ENCODE measurements at regions not wholly inside any gene's neighbourhood (a gene's known extent, or its start where the extent isn't known, plus 50 kb on each side); places are given as distances from the start of the nearest gene placed in this dataset.
A peak's percentile ranks its signal among the peaks of the same experiment; 100 is the strongest.

DNA sequence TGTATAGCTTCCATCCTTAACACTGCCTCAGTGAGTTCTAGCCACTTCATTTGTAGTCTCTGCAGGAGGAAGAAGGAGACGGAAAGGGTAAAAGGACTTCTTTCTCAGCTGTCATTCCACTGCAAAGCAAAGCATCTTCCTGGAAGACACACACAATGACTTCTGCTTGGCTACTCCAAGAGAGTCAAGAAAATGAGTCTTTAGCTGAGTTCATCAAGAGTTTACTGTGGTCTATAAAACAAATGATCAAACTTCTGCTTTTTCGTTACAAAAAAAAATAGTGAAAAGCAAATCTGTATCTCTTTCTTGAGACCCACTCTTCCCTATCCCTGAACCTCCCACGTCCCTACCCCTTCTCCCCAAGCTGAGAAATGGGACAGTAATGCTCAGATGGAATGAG is 205.0 kb upstream of the AHR start:
- H3K4me1 Mint-ChIP-seq (ENCODE audit: low read depth, unreplicated experiment) = peaks cover 3% of the 10 kb centered on the region
- Histone ChIP-seq H3K9ac (ENCODE audit: low read length) (no peak overlapping the region), H4K20me1 (ENCODE audit: insufficient read depth, low read length) (no peaks in the 10 kb centered on the region), H3K4me3 (ENCODE audit: insufficient read depth, low read depth, low read length) (no peak overlapping the region), H3K79me2 (ENCODE audit: insufficient read depth, low read length) (no peaks in the 10 kb centered on the region), H3K36me3 (ENCODE audit: insufficient read depth, low read length) (no peaks in the 10 kb centered on the region), H3K9me3 (ENCODE audit: insufficient read depth, low read depth, low read length) (no peaks in the 10 kb centered on the region), H3K27me3 (ENCODE audit: insufficient read depth, low read length) (no peaks in the 10 kb centered on the region), H3K27ac (ENCODE audit: low read depth, low read length) (no peak overlapping the region), H3K4me2 (ENCODE audit: low read length) (no peak overlapping the region), H3K4me1 (ENCODE audit: insufficient read depth, low read length) (peaks cover 2% of the 10 kb centered on the region), H2AFZ (ENCODE audit: low read depth, low read length) (no peak overlapping the region)
- FAIRE-seq = no peak
- no peaks in the 10 kb centered on the region for H3K36me3 Mint-ChIP-seq (ENCODE audit: low read depth, unreplicated experiment)
- DNase-seq (ENCODE audit: low read depth) = no peak
- no peaks in the 10 kb centered on the region for H3K9me3 Mint-ChIP-seq (ENCODE audit: unreplicated experiment)
- no peak for TF ChIP-seq EZH2 (IDR thresholded peaks at IDR 0.05; ENCODE audit: insufficient read depth, low read length)
- TF ChIP-seq, protein P1, sequence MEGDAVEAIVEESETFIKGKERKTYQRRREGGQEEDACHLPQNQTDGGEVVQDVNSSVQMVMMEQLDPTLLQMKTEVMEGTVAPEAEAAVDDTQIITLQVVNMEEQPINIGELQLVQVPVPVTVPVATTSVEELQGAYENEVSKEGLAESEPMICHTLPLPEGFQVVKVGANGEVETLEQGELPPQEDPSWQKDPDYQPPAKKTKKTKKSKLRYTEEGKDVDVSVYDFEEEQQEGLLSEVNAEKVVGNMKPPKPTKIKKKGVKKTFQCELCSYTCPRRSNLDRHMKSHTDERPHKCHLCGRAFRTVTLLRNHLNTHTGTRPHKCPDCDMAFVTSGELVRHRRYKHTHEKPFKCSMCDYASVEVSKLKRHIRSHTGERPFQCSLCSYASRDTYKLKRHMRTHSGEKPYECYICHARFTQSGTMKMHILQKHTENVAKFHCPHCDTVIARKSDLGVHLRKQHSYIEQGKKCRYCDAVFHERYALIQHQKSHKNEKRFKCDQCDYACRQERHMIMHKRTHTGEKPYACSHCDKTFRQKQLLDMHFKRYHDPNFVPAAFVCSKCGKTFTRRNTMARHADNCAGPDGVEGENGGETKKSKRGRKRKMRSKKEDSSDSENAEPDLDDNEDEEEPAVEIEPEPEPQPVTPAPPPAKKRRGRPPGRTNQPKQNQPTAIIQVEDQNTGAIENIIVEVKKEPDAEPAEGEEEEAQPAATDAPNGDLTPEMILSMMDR (IDR thresholded peaks at IDR 0.05; ENCODE audit: insufficient read depth, low read depth, low read length) = no peak
- no peaks in the 10 kb centered on the region for H3K27me3 Mint-ChIP-seq (ENCODE audit: low read depth, unreplicated experiment)
- no peak overlapping the region for H3K4me3 Mint-ChIP-seq (ENCODE audit: unreplicated experiment)
- no peak overlapping the region for H3K27ac Mint-ChIP-seq (ENCODE audit: unreplicated experiment)

DNA sequence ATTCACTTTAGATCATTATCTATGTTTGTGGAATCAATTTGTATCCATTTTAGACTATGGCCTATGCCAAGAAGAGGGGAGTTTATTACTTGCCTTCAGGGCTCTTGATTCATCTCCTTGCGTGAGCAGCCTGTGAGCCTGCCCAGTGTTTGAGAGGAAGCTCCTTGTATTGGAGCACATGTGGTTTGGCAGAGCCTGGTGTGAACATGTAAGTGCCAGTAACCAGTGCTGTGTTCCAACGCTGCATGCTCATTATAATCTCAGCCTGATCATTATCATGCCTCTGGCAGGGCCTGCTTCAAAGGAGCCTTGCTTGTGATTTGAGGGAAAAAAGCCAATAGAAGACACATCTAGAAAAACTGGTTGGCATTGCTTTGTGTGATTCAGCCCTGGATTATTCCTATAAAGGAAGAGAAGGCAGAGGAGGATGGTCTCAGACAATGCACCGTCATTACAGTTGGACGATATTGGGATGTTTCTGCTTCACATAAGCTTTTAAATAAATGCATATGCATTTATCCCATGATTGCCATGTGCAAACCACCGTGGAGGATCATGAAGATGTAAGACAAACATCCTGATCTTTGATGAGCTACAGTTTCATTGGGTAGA is 203.4 kb upstream of the AHR start:
- DNase-seq (ENCODE audit: low read depth) (peak; percentile 87), FAIRE-seq (peak; percentile 52)
- Histone ChIP-seq H3K4me3 (ENCODE audit: insufficient read depth, low read depth, low read length) (no peak overlapping the region), H2AFZ (ENCODE audit: low read depth, low read length) (no peak overlapping the region), H3K4me1 (ENCODE audit: insufficient read depth, low read length) (peaks cover 2% of the 10 kb centered on the region), H3K36me3 (ENCODE audit: insufficient read depth, low read length) (no peaks in the 10 kb centered on the region), H3K4me2 (ENCODE audit: low read length) (no peak overlapping the region), H3K79me2 (ENCODE audit: insufficient read depth, low read length) (no peaks in the 10 kb centered on the region), H3K9ac (ENCODE audit: low read length) (no peak overlapping the region), H3K27me3 (ENCODE audit: insufficient read depth, low read length) (no peaks in the 10 kb centered on the region), H3K9me3 (ENCODE audit: insufficient read depth, low read depth, low read length) (no peaks in the 10 kb centered on the region), H4K20me1 (ENCODE audit: insufficient read depth, low read length) (no peaks in the 10 kb centered on the region), H3K27ac (ENCODE audit: low read depth, low read length) (no peak overlapping the region)
- Mint-ChIP-seq H3K27me3 (ENCODE audit: low read depth, unreplicated experiment) (no peaks in the 10 kb centered on the region), H3K4me1 (ENCODE audit: low read depth, unreplicated experiment) (peaks cover 3% of the 10 kb centered on the region), H3K9me3 (ENCODE audit: unreplicated experiment) (no peaks in the 10 kb centered on the region), H3K4me3 (ENCODE audit: unreplicated experiment) (no peak overlapping the region), H3K36me3 (ENCODE audit: low read depth, unreplicated experiment) (no peaks in the 10 kb centered on the region), H3K27ac (ENCODE audit: unreplicated experiment) (no peak overlapping the region)
- TF ChIP-seq, protein P1 (IDR thresholded peaks at IDR 0.05; ENCODE audit: insufficient read depth, low read depth, low read length) = no peak
- TF ChIP-seq EZH2 (IDR thresholded peaks at IDR 0.05; ENCODE audit: insufficient read depth, low read length) = no peak

DNA sequence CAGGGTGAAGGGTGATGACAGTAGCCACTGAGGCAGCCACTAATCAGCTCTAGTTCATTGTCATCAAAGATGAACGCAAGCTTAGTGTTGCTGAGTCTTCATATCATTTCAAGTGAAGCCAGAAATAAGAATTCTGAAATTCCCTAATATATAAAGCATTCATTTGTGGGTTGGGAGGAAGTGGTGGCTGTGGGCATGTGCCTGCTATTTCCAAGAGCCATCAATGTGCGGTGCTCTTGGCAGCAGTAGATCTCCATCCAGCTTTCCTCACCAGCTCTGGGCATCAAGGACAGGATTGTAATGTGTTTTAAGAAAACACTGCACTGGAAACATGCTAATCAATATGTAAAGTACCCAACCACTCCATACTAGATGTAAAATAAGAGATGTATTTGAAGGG is 202.5 kb upstream of the AHR start:
- peaks cover under 1% of the 10 kb centered on the region for H3K4me1 Mint-ChIP-seq (ENCODE audit: low read depth, unreplicated experiment)
- no peaks in the 10 kb centered on the region for H3K4me1 ChIP-seq (ENCODE audit: insufficient read depth, low read length)
- DNase-seq (ENCODE audit: low read depth) (no peak), FAIRE-seq (peak; percentile 9)
- H3K79me2 ChIP-seq (ENCODE audit: insufficient read depth, low read length) = no peaks in the 10 kb centered on the region
- H3K9me3 ChIP-seq (ENCODE audit: insufficient read depth, low read depth, low read length) = peaks cover under 1% of the 10 kb centered on the region
- H3K36me3 ChIP-seq (ENCODE audit: insufficient read depth, low read length) = no peaks in the 10 kb centered on the region
- H3K36me3 Mint-ChIP-seq (ENCODE audit: low read depth, unreplicated experiment) = no peaks in the 10 kb centered on the region
- H3K27me3 Mint-ChIP-seq (ENCODE audit: low read depth, unreplicated experiment) = no peaks in the 10 kb centered on the region
- TF ChIP-seq, protein P1 (IDR thresholded peaks at IDR 0.05; ENCODE audit: insufficient read depth, low read depth, low read length) = no peak
- H3K4me2 ChIP-seq (ENCODE audit: low read length) = no peak overlapping the region
- H4K20me1 ChIP-seq (ENCODE audit: insufficient read depth, low read length) = no peaks in the 10 kb centered on the region
- no peak overlapping the region for H3K4me3 Mint-ChIP-seq (ENCODE audit: unreplicated experiment)
- H3K27ac ChIP-seq (ENCODE audit: low read depth, low read length) = no peak overlapping the region
- H3K4me3 ChIP-seq (ENCODE audit: insufficient read depth, low read depth, low read length) = no peak overlapping the region
- H3K27ac Mint-ChIP-seq (ENCODE audit: unreplicated experiment) = no peak overlapping the region
- no peaks in the 10 kb centered on the region for H3K9me3 Mint-ChIP-seq (ENCODE audit: unreplicated experiment)
- no peaks in the 10 kb centered on the region for H3K27me3 ChIP-seq (ENCODE audit: insufficient read depth, low read length)
- no peak overlapping the region for H2AFZ ChIP-seq (ENCODE audit: low read depth, low read length)
- H3K9ac ChIP-seq (ENCODE audit: low read length) = no peak overlapping the region
